Heart left ventricle (tissue), 13 donors: ENCODE measurements at regions not wholly inside any gene's neighbourhood (a gene's known extent, or its start where the extent isn't known, plus 50 kb on each side); places are given as distances from the start of the nearest gene placed in this dataset.
"Not testable (repeated sequence)": the region's sequence is repeated elsewhere in the genome, so short reads cannot be mapped to it uniquely, and the experiment has no call there.

Experiments used
- POLR2A ChIP-seq, 2 donors: fragments of 450-650 bp; IDR thresholded peaks; one replicate each; pipeline ENCODE4 v1.6.1; 2017; ENCODE audit warnings: antibody characterized with exemption in 2 of 2, mild to moderate bottlenecking in 2 of 2, moderate library complexity in 2 of 2
- TF ChIP-seq, protein P1 (sequence below), 12 donors: fragments of 200-600 bp; sonication (generic) in 4 of 12; IDR thresholded peaks; one replicate each; pipeline versions ENCODE4 v1.5.0 to v1.8.0; 2018 to 2022; ENCODE audit warnings: antibody characterized with exemption in 12 of 12, mild to moderate bottlenecking in 5 of 12
- donor health status: ischemic (EF 13 %, LVEDD 7.1; RV severe dilation, severe dysfunction).
- donor health status: DM: no; HTN: yes; CAD: no.
- donor health status: DM: no; HTN: no; CAD: no.
- donor health status: ischemic (EF 25% LVEDD 6.9; RV normal size, moderate dysfunction).
- donor health status: ischemic (EF 25% LVEDD 5.7; RV mildly dilated, moderate dysfunction).
- donor health status: ischemic (EF 35%, LVEDD 5.7; RV mildly dilated, moderate dysfunction).
- donor health status: nonischemic (EF 11% LVEDD 7.7; RV severe dilation, severe dysfunction).
- donor health status: DM: yes; HTN: yes; CAD: no.
- donor health status: PGD.
- donor health status: ischemic (EF 29% LVEDD 5.4; RV normal size, mild dysfunction).
- donor health status: nonischemic (EF 23%, LVEDD 6.1; RV moderate dilation, normal function).

DNA sequence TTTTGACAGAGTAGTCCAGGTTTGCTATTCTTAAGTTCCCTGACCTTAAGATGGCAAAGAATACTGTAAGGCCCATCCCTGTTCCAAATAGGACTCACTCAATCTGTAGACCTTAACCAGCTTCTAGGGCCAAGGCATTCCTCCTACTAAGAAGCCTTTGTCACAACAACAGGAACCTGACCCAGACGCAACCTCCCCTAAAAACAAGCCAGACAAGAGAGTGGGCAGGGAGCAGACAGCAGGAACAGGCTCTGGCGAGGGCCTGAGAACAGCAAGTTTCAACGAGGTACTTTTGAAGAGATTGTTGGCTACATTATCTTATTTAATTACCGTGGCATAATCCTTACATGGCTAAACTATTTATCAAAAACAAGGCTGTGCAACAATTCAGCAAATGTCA, 58.1 kb upstream of the NBPF11 start:
- TF ChIP-seq, protein P1, sequence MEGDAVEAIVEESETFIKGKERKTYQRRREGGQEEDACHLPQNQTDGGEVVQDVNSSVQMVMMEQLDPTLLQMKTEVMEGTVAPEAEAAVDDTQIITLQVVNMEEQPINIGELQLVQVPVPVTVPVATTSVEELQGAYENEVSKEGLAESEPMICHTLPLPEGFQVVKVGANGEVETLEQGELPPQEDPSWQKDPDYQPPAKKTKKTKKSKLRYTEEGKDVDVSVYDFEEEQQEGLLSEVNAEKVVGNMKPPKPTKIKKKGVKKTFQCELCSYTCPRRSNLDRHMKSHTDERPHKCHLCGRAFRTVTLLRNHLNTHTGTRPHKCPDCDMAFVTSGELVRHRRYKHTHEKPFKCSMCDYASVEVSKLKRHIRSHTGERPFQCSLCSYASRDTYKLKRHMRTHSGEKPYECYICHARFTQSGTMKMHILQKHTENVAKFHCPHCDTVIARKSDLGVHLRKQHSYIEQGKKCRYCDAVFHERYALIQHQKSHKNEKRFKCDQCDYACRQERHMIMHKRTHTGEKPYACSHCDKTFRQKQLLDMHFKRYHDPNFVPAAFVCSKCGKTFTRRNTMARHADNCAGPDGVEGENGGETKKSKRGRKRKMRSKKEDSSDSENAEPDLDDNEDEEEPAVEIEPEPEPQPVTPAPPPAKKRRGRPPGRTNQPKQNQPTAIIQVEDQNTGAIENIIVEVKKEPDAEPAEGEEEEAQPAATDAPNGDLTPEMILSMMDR (IDR thresholded peaks at IDR 0.05): not testable (repeated sequence)
- TF ChIP-seq POLR2A (IDR thresholded peaks at IDR 0.05): not testable (repeated sequence)
